Effector memory CD4-positive, alpha-beta T cell (primary cell): ENCODE measurements at regions not wholly inside any gene's neighbourhood (a gene's known extent, or its start where the extent isn't known, plus 50 kb on each side); places are given as distances from the start of the nearest gene placed in this dataset.

ENCODE experiments used
- DNase-seq, 3 donors: peaks; one replicate each; pipeline ENCODE4 v3.0.0-alpha.2; 2020
- H3K27ac ChIP-seq: 2 replicates; pipeline ENCODE4 v1.7.0; 2013; ENCODE audit warnings: mild to moderate bottlenecking, low read length, moderate library complexity; ENCODE audit not compliant: insufficient read depth, poor library complexity, severe bottlenecking
- H3K27me3 ChIP-seq: replicated peaks from 2 replicates; pipeline ENCODE4 v1.7.0; 2013; ENCODE audit warnings: mild to moderate bottlenecking, low read length; ENCODE audit not compliant: insufficient read depth, control insufficient read depth, poor library complexity, severe bottlenecking
- H3K36me3 ChIP-seq: 2 replicates; pipeline ENCODE4 v1.7.0; 2013; ENCODE audit warnings: mild to moderate bottlenecking, low read length, moderate library complexity; ENCODE audit not compliant: control insufficient read depth, insufficient read depth
- H3K4me1 ChIP-seq: 2 replicates; pipeline ENCODE4 v1.7.0; 2013; ENCODE audit warnings: low read length, mild to moderate bottlenecking; ENCODE audit not compliant: control insufficient read depth, insufficient read depth, poor library complexity, severe bottlenecking
- H3K4me3 ChIP-seq: 2 replicates; pipeline ENCODE4 v1.7.0; 2013; ENCODE audit warnings: low read length, low read depth, mild to moderate bottlenecking; ENCODE audit not compliant: insufficient read depth, poor library complexity, severe bottlenecking
- H3K9me3 ChIP-seq: 2 replicates; pipeline ENCODE4 v1.7.0; 2013; ENCODE audit warnings: mild to moderate bottlenecking, low read length, moderate library complexity; ENCODE audit not compliant: control insufficient read depth

- Histone ChIP-seq H3K27me3 (no peaks in the 10 kb centered on the region), H3K4me1 (no peaks in the 10 kb centered on the region), H3K4me3 (no peak overlapping the region), H3K36me3 (no peaks in the 10 kb centered on the region), H3K27ac (no peak overlapping the region), H3K9me3 (no peaks in the 10 kb centered on the region)
- no peak for DNase-seq
Measured at GRCh38 chr11:15901054-15901453, 455.3 kb downstream of the SOX6 start.

GRCh38 chr11:15901790-15902189 is 454.6 kb downstream of the SOX6 start:
- no peaks in the 10 kb centered on the region for H3K27me3 ChIP-seq

GRCh38 chr11:15903246-15903645 is 453.1 kb downstream of the SOX6 start:
- Histone ChIP-seq H3K4me1 (no peaks in the 10 kb centered on the region), H3K27me3 (no peaks in the 10 kb centered on the region), H3K4me3 (no peak overlapping the region), H3K27ac (no peak overlapping the region), H3K36me3 (no peaks in the 10 kb centered on the region), H3K9me3 (no peaks in the 10 kb centered on the region)
- DNase-seq, result no peak

More at GRCh38 chr11:15901790-15902189, 454.6 kb downstream of the SOX6 start:
- Histone ChIP-seq H3K4me1 (no peaks in the 10 kb centered on the region), H3K9me3 (no peaks in the 10 kb centered on the region), H3K36me3 (no peaks in the 10 kb centered on the region), H3K27ac (no peak overlapping the region), H3K4me3 (no peak overlapping the region)
- DNase-seq, result no peak

DNA sequence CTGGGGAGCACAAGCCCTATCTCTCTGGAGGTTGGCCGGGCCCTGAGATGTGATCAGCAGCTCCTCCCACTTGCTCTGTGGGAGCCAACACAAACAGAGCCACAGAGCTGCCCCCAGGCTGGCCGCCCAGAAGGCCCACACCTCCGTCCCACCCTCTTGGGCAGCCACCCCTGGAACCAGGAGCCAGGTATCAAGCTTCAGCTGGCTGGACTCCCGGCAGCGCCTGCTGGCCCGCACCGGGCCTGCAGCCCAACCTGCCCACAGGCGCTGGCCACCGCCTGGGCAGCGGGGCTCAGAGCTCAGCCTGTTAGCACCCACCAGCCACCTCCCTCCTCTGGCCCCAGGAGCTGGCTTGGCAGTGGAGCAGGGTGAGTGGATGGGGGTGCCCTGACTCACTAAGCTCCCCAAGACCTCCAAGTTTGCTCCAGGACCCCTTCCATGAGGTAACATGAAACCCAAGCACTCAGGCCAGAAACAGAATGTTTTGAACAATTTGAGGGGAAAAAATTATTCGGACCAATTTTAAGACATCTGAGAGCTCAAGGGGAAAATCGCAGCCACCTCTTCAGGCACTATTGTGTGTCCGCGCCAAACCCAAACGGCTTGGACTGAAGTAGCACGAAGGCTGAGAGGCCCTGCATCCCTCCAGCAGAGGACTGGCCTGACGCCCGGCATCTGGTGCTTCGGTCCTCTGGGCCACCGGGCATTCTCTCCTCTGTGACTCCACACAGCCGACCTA is 450.8 kb downstream of the SOX6 start:
- Histone ChIP-seq H3K4me1 (no peaks in the 10 kb centered on the region), H3K9me3 (no peaks in the 10 kb centered on the region), H3K27me3 (no peaks in the 10 kb centered on the region), H3K27ac (no peak overlapping the region), H3K4me3 (no peak overlapping the region), H3K36me3 (no peaks in the 10 kb centered on the region)
- no peak for DNase-seq

DNA sequence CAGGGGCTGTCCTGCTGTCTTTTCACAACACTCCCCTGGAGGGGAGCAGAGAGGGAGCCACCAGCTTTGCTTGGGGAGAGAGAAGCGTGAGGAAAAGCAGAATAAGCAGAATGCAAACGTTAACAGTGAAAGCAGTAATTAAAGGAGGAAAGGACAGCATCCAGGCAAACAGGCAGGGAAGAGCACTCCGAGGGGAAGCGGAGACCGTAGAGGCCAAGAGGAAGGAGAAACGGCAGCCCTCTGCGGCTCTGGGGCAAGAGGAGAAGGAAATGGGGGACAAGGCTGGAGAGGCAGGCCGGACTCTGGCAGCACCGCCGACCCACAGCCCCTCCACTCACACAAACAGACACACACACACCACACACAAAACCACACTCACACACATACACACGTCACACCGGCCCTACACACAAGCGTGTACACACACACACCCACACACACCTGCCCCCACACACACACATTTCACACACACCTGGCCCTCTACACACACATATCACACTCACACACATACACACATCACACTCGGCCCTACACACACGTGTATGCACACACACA is 449.8 kb downstream of the SOX6 start:
- Histone ChIP-seq H3K9me3 (no peaks in the 10 kb centered on the region), H3K36me3 (no peaks in the 10 kb centered on the region), H3K4me3 (no peak overlapping the region), H3K27ac (no peak overlapping the region), H3K27me3 (no peaks in the 10 kb centered on the region), H3K4me1 (no peaks in the 10 kb centered on the region)
- no peak for DNase-seq

DNA sequence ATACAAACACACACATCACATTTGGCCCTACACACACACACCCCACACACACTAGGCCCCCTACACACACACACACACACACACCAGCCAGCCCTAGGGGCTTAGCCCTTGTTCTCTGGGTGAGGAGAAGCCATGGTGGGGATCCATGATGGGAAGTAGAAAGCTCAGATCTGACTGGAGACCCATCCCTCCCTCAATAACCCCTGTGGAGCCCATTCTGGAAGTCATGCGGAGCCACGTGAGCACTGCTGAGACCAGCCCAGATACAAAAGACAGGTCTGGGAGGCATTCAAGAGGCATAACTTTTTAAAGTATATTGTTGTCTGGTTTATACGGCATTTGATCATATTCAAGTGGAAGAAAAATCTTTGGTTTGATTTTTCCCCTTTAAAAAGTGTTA is 448.5 kb downstream of the SOX6 start:
- DNase-seq, result no peak
- Histone ChIP-seq H3K9me3 (no peaks in the 10 kb centered on the region), H3K4me1 (no peaks in the 10 kb centered on the region), H3K36me3 (no peaks in the 10 kb centered on the region), H3K27ac (no peak overlapping the region), H3K4me3 (no peak overlapping the region), H3K27me3 (no peaks in the 10 kb centered on the region)

GRCh38 chr11:15909937-15910598 is 446.3 kb downstream of the SOX6 start:
- no peaks in the 10 kb centered on the region for H3K4me1 ChIP-seq
- no peaks in the 10 kb centered on the region for H3K9me3 ChIP-seq
- no peak overlapping the region for H3K4me3 ChIP-seq
- no peak for DNase-seq
- H3K27ac ChIP-seq, result no peak overlapping the region
- no peaks in the 10 kb centered on the region for H3K27me3 ChIP-seq
- no peaks in the 10 kb centered on the region for H3K36me3 ChIP-seq

DNA sequence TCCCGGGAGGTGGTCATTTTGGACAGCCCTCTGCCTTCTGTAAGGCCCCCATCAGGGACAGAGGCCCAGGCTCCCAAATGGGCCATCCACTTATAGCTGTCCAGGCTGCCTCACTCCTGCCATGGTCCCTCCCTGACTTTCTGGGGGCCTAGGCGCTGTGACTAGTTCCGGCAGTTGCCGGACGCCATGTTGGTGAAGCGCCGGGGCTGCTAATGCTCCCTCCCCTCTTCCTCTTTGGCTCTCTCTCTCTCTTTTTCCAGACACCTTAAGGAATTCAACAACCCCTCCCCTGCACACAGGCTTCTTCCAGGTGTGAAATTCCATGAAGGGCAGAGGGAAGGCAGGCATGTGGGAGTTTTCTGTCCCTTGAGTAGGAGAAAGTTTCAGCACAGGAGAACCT is 445.6 kb downstream of the SOX6 start:
- no peak overlapping the region for H3K27ac ChIP-seq
- no peaks in the 10 kb centered on the region for H3K9me3 ChIP-seq
- no peak overlapping the region for H3K4me3 ChIP-seq
- H3K27me3 ChIP-seq, result no peaks in the 10 kb centered on the region
- no peaks in the 10 kb centered on the region for H3K36me3 ChIP-seq
- DNase-seq, result no peak
- no peaks in the 10 kb centered on the region for H3K4me1 ChIP-seq

DNA sequence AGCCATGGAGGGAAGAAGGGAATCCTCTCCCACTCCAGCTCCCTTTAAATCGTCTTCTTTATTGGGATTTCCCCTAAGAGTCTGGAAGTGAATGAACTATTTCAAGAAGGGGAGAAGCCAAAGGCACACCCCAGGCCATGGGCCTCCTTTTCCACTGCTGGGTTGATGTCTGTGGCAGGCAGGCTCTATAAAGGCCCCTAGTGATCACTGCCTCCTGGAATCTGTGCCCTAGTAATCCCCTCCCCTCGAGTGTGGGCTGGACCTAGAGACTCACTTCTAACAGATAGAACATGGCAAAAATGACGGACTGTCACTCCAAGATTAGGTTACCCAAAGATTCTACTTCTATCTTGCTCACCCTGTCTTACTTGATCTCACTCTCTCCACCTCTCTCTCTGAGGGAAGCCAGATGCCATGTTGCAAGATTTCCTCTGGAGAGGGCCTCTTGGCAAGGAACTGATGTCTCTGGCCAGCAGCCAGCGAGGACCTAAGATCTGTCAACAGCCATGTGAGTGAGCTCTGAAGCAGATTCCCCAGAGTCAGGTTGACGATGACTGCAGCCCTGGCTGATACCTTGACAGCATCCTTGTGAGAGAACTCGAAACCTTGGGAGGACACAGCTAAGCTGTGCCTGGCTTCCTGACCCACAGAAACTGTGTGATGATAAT is 444.8 kb downstream of the SOX6 start:
- H3K4me3 ChIP-seq, result no peak overlapping the region
- no peak overlapping the region for H3K27ac ChIP-seq
- H3K4me1 ChIP-seq, result no peaks in the 10 kb centered on the region
- H3K9me3 ChIP-seq, result no peaks in the 10 kb centered on the region
- H3K36me3 ChIP-seq, result no peaks in the 10 kb centered on the region
- DNase-seq, result no peak
- no peaks in the 10 kb centered on the region for H3K27me3 ChIP-seq

GRCh38 chr11:15912291-15912690 is 444.1 kb downstream of the SOX6 start:
- no peaks in the 10 kb centered on the region for H3K9me3 ChIP-seq
- H3K4me3 ChIP-seq, result no peak overlapping the region
- no peaks in the 10 kb centered on the region for H3K36me3 ChIP-seq
- no peaks in the 10 kb centered on the region for H3K27me3 ChIP-seq
- DNase-seq, result no peak
- H3K4me1 ChIP-seq, result no peaks in the 10 kb centered on the region
- no peak overlapping the region for H3K27ac ChIP-seq
